ENCODE measurements at regions not wholly inside any gene's neighbourhood (a gene's known extent, or its start where the extent isn't known, plus 50 kb on each side); places are given as distances from the start of the nearest gene placed in this dataset.

DNA sequence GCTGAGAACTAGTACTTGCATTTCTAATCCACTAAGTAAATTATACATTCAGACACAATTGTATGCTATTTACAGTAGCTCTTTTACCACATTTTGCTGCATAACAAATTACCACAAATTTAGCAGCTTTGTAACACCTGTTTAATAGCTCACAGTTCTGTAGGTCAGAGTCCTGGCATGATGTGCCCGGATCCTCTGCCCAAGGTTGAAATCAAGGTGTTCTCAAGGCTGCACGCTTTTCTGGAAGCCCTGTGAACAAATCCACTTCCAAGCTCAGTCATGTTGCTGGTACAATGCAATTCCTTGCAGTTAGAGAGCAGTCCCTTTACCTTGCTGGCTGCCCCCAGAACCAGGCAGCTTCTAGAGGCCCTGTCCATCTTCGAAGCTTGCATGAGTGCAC, 716.0 kb downstream of the HACE1 start (continued):
- TF ChIP-seq, protein P1, sequence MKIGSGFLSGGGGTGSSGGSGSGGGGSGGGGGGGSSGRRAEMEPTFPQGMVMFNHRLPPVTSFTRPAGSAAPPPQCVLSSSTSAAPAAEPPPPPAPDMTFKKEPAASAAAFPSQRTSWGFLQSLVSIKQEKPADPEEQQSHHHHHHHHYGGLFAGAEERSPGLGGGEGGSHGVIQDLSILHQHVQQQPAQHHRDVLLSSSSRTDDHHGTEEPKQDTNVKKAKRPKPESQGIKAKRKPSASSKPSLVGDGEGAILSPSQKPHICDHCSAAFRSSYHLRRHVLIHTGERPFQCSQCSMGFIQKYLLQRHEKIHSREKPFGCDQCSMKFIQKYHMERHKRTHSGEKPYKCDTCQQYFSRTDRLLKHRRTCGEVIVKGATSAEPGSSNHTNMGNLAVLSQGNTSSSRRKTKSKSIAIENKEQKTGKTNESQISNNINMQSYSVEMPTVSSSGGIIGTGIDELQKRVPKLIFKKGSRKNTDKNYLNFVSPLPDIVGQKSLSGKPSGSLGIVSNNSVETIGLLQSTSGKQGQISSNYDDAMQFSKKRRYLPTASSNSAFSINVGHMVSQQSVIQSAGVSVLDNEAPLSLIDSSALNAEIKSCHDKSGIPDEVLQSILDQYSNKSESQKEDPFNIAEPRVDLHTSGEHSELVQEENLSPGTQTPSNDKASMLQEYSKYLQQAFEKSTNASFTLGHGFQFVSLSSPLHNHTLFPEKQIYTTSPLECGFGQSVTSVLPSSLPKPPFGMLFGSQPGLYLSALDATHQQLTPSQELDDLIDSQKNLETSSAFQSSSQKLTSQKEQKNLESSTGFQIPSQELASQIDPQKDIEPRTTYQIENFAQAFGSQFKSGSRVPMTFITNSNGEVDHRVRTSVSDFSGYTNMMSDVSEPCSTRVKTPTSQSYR (CRISPR knock-in tag; IDR thresholded peaks at IDR 0.05), result no peak
- TF ChIP-seq ZNF317 (CRISPR knock-in tag; IDR thresholded peaks at IDR 0.05; ENCODE audit: borderline replicate concordance, low read depth) (no peak), ZNF396 (CRISPR knock-in tag; IDR thresholded peaks at IDR 0.05; ENCODE audit: borderline replicate concordance) (no peak), ZNF671 (CRISPR knock-in tag; IDR thresholded peaks at IDR 0.05) (no peak), SP1 (CRISPR knock-in tag; conservative IDR thresholded peaks at IDR 0.05) (no peak), RORB (CRISPR knock-in tag; IDR thresholded peaks at IDR 0.05) (no peak)
- TF ChIP-seq, protein P2, sequence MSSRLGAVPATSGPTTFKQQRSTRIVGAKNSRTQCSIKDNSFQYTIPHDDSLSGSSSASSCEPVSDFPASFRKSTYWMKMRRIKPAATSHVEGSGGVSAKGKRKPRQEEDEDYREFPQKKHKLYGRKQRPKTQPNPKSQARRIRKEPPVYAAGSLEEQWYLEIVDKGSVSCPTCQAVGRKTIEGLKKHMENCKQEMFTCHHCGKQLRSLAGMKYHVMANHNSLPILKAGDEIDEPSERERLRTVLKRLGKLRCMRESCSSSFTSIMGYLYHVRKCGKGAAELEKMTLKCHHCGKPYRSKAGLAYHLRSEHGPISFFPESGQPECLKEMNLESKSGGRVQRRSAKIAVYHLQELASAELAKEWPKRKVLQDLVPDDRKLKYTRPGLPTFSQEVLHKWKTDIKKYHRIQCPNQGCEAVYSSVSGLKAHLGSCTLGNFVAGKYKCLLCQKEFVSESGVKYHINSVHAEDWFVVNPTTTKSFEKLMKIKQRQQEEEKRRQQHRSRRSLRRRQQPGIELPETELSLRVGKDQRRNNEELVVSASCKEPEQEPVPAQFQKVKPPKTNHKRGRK (CRISPR knock-in tag; IDR thresholded peaks at IDR 0.05; ENCODE audit: borderline replicate concordance), result no peak

DNA sequence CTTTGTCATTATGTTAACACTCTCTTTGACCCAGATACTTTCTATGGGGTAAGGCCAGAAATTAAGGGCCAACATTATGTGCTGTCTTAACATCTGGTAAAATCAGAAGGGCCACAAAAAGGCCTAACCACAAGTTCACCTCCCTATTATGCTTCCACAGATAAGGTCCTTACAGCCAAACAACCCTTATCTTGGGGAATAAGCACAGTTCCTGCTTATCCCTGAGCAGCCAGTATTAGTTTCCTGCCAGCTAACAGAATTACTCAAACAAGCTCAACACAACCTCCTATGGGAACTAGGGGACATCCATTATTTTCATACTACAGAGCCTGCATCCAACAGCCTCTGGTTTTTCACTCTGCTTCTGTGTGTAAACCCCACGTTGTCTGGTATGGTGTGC, 724.8 kb downstream of the HACE1 start:
- Mint-ChIP-seq H3K27ac (no peak overlapping the region), H3K4me3 (no peak overlapping the region), H3K36me3 (peaks cover 19% of the 10 kb centered on the region), H3K4me1 (no peaks in the 10 kb centered on the region), H3K27me3 (ENCODE audit: low read depth) (no peaks in the 10 kb centered on the region; the same call in 1 of the 2 replicates), H3K9me3 (peaks cover 32% of the 10 kb centered on the region)
- POLR2A ChIA-PET, result no interaction called here
- CTCF ChIA-PET, result no interaction called here
- TF ChIP-seq ZNF671 (CRISPR knock-in tag; IDR thresholded peaks at IDR 0.05) (no peak), EMX1 (CRISPR knock-in tag; IDR thresholded peaks at IDR 0.05) (no peak), OVOL2 (CRISPR knock-in tag; IDR thresholded peaks at IDR 0.05; ENCODE audit: borderline replicate concordance) (no peak), MYBL2 (CRISPR knock-in tag; IDR thresholded peaks at IDR 0.05) (no peak)
- TF ChIP-seq, protein P3, sequence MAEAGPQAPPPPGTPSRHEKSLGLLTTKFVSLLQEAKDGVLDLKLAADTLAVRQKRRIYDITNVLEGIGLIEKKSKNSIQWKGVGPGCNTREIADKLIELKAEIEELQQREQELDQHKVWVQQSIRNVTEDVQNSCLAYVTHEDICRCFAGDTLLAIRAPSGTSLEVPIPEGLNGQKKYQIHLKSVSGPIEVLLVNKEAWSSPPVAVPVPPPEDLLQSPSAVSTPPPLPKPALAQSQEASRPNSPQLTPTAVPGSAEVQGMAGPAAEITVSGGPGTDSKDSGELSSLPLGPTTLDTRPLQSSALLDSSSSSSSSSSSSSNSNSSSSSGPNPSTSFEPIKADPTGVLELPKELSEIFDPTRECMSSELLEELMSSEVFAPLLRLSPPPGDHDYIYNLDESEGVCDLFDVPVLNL (CRISPR knock-in tag; IDR thresholded peaks at IDR 0.05; ENCODE audit: borderline replicate concordance, low read depth), result no peak
- TF ChIP-seq, protein P4, sequence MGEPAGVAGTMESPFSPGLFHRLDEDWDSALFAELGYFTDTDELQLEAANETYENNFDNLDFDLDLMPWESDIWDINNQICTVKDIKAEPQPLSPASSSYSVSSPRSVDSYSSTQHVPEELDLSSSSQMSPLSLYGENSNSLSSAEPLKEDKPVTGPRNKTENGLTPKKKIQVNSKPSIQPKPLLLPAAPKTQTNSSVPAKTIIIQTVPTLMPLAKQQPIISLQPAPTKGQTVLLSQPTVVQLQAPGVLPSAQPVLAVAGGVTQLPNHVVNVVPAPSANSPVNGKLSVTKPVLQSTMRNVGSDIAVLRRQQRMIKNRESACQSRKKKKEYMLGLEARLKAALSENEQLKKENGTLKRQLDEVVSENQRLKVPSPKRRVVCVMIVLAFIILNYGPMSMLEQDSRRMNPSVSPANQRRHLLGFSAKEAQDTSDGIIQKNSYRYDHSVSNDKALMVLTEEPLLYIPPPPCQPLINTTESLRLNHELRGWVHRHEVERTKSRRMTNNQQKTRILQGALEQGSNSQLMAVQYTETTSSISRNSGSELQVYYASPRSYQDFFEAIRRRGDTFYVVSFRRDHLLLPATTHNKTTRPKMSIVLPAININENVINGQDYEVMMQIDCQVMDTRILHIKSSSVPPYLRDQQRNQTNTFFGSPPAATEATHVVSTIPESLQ (CRISPR knock-in tag; IDR thresholded peaks at IDR 0.05), result no peak
- TF ChIP-seq, protein P5, sequence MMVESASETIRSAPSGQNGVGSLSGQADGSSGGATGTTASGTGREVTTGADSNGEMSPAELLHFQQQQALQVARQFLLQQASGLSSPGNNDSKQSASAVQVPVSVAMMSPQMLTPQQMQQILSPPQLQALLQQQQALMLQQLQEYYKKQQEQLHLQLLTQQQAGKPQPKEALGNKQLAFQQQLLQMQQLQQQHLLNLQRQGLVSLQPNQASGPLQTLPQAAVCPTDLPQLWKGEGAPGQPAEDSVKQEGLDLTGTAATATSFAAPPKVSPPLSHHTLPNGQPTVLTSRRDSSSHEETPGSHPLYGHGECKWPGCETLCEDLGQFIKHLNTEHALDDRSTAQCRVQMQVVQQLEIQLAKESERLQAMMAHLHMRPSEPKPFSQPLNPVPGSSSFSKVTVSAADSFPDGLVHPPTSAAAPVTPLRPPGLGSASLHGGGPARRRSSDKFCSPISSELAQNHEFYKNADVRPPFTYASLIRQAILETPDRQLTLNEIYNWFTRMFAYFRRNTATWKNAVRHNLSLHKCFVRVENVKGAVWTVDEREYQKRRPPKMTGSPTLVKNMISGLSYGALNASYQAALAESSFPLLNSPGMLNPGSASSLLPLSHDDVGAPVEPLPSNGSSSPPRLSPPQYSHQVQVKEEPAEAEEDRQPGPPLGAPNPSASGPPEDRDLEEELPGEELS (CRISPR knock-in tag; IDR thresholded peaks at IDR 0.05), result no peak
- TF ChIP-seq, protein P6, sequence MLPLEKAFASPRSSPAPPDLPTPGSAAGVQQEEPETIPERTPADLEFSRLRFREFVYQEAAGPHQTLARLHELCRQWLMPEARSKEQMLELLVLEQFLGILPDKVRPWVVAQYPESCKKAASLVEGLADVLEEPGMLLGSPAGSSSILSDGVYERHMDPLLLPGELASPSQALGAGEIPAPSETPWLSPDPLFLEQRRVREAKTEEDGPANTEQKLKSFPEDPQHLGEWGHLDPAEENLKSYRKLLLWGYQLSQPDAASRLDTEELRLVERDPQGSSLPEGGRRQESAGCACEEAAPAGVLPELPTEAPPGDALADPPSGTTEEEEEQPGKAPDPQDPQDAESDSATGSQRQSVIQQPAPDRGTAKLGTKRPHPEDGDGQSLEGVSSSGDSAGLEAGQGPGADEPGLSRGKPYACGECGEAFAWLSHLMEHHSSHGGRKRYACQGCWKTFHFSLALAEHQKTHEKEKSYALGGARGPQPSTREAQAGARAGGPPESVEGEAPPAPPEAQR (CRISPR knock-in tag; IDR thresholded peaks at IDR 0.05), result no peak
- TF ChIP-seq, protein P7, sequence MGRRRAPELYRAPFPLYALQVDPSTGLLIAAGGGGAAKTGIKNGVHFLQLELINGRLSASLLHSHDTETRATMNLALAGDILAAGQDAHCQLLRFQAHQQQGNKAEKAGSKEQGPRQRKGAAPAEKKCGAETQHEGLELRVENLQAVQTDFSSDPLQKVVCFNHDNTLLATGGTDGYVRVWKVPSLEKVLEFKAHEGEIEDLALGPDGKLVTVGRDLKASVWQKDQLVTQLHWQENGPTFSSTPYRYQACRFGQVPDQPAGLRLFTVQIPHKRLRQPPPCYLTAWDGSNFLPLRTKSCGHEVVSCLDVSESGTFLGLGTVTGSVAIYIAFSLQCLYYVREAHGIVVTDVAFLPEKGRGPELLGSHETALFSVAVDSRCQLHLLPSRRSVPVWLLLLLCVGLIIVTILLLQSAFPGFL (CRISPR knock-in tag; IDR thresholded peaks at IDR 0.05; ENCODE audit: borderline replicate concordance), result no peak
- TF ChIP-seq, protein P1 (CRISPR knock-in tag; IDR thresholded peaks at IDR 0.05), result no peak
- ATAC-seq (no peak), DNase-seq (ENCODE audit: low spot score) (no peak)

Data from WTC11 (cell line).